ENCODE measurements at regions not wholly inside any gene's neighbourhood (a gene's known extent, or its start where the extent isn't known, plus 50 kb on each side); places are given as distances from the start of the nearest gene placed in this dataset.

GRCh38 chr2:116416731-116417377, 1397.6 kb upstream of the DDX18 start:
- H3K27me3 ChIP-seq (ENCODE audit: control insufficient read depth, insufficient read depth, low read length), result no peaks in the 10 kb centered on the region
- no peak overlapping the region for H3K4me3 ChIP-seq (ENCODE audit: low read length in 3 of 3)
- H3K36me3 ChIP-seq (ENCODE audit: control insufficient read depth in 2 of 3, insufficient read depth in 3 of 3, low read length in 3 of 3), result no peaks in the 10 kb centered on the region
- FAIRE-seq (no peak), DNase-seq (no peak)
- TF ChIP-seq CTCF (IDR thresholded peaks at IDR 0.05; ENCODE audit: borderline replicate concordance, extremely low read depth, insufficient read depth), result no peak
- no peak overlapping the region for H3K9ac ChIP-seq (ENCODE audit: low read length in 3 of 3)
- intact Hi-C loops (cut with DNase I), result no loop called here
- peaks cover 0 to 5% (median 0%) of the 10 kb centered on the region in 3 donors for H3K9me3 ChIP-seq (ENCODE audit: control insufficient read depth in 2 of 3, insufficient read depth in 1 of 3, low read length in 3 of 3)
- H3K27ac ChIP-seq (ENCODE audit: low read depth in 2 of 2, low read length in 2 of 2), result no peak overlapping the region
- H3K4me1 ChIP-seq (ENCODE audit: control insufficient read depth in 2 of 3, insufficient read depth in 2 of 3, low read depth in 1 of 3, low read length in 3 of 3), result no peaks in the 10 kb centered on the region

GRCh38 chr2:116435648-116436047, 1378.8 kb upstream of the DDX18 start:
- no peaks in the 10 kb centered on the region for H3K4me1 ChIP-seq (ENCODE audit: control insufficient read depth in 2 of 3, insufficient read depth in 2 of 3, low read depth in 1 of 3, low read length in 3 of 3)
- FAIRE-seq (no peak), DNase-seq (no peak)
- H3K36me3 ChIP-seq (ENCODE audit: control insufficient read depth in 2 of 3, insufficient read depth in 3 of 3, low read length in 3 of 3), result no peaks in the 10 kb centered on the region
- H3K9me3 ChIP-seq (ENCODE audit: control insufficient read depth in 2 of 3, insufficient read depth in 1 of 3, low read length in 3 of 3), result no peaks in the 10 kb centered on the region
- no peak overlapping the region for H3K27ac ChIP-seq (ENCODE audit: low read depth in 2 of 2, low read length in 2 of 2)
- no peak for TF ChIP-seq CTCF (IDR thresholded peaks at IDR 0.05; ENCODE audit: borderline replicate concordance, extremely low read depth, insufficient read depth)
- no peaks in the 10 kb centered on the region for H3K27me3 ChIP-seq (ENCODE audit: control insufficient read depth, insufficient read depth, low read length)
- no peak overlapping the region for H3K9ac ChIP-seq (ENCODE audit: low read length in 3 of 3)
- intact Hi-C loops (cut with DNase I), result no loop called here
- no peak overlapping the region for H3K4me3 ChIP-seq (ENCODE audit: low read length in 3 of 3)

- Histone ChIP-seq H3K36me3 (ENCODE audit: control insufficient read depth in 2 of 3, insufficient read depth in 3 of 3, low read length in 3 of 3) (no peaks in the 10 kb centered on the region), H3K4me1 (ENCODE audit: control insufficient read depth in 2 of 3, insufficient read depth in 2 of 3, low read depth in 1 of 3, low read length in 3 of 3) (no peaks in the 10 kb centered on the region), H3K9ac (ENCODE audit: low read length in 3 of 3) (no peak overlapping the region), H3K27me3 (ENCODE audit: control insufficient read depth, insufficient read depth, low read length) (no peaks in the 10 kb centered on the region), H3K4me3 (ENCODE audit: low read length in 3 of 3) (no peak overlapping the region), H3K27ac (ENCODE audit: low read depth in 2 of 2, low read length in 2 of 2) (no peak overlapping the region), H3K9me3 (ENCODE audit: control insufficient read depth in 2 of 3, insufficient read depth in 1 of 3, low read length in 3 of 3) (no peaks in the 10 kb centered on the region)
- FAIRE-seq (no peak), DNase-seq (no peak)
- intact Hi-C loops (cut with DNase I), result no loop called here
- no peak for TF ChIP-seq CTCF (IDR thresholded peaks at IDR 0.05; ENCODE audit: borderline replicate concordance, extremely low read depth, insufficient read depth)
Measured at GRCh38 chr2:116440104-116440653, 1374.3 kb upstream of the DDX18 start.

All from kidney (tissue), 13 donors.